WTC11 (cell line): ENCODE measurements at regions not wholly inside any gene's neighbourhood (a gene's known extent, or its start where the extent isn't known, plus 50 kb on each side); places are given as distances from the start of the nearest gene placed in this dataset.

Experiments used
- ARID4B ChIP-seq: sonication (generic); formaldehyde crosslinking; IDR thresholded peaks from 2 replicates; pipeline ENCODE4 v1.8.0; 2023; ENCODE audit warnings: missing genetic modification reagents, mild to moderate bottlenecking, borderline replicate concordance
- CBFB ChIP-seq: sonication (generic); formaldehyde crosslinking; IDR thresholded peaks from 2 replicates; pipeline ENCODE4 v1.8.1; 2022; ENCODE audit warnings: mild to moderate bottlenecking, low read depth, missing genetic modification reagents
- CTCF ChIP-seq: fragments of 200-600 bp; IDR thresholded peaks from 2 replicates; pipeline ENCODE4 v1.8.0; 2022; ENCODE audit warnings: antibody characterized with exemption
- ELF4 ChIP-seq: sonication (generic); formaldehyde crosslinking; IDR thresholded peaks from 2 replicates; pipeline ENCODE4 v1.8.1; 2022; ENCODE audit warnings: low read depth, mild to moderate bottlenecking, moderate library complexity, missing genetic modification reagents
- ESRRA ChIP-seq: sonication (generic); formaldehyde crosslinking; IDR thresholded peaks from 2 replicates; pipeline ENCODE4 v1.8.1; 2022; ENCODE audit warnings: mild to moderate bottlenecking, missing genetic modification reagents, borderline replicate concordance
- ETV6 ChIP-seq: sonication (generic); formaldehyde crosslinking; IDR thresholded peaks from 2 replicates; pipeline ENCODE4 v1.8.1; 2022; ENCODE audit warnings: mild to moderate bottlenecking, missing genetic modification reagents
- MAX ChIP-seq: sonication (generic); formaldehyde crosslinking; IDR thresholded peaks from 2 replicates; pipeline ENCODE4 v1.8.0; 2022; ENCODE audit warnings: mild to moderate bottlenecking, missing genetic modification reagents
- ZNF416 ChIP-seq: fragments of 250-450 bp; sonication (Bioruptor Pico); IDR thresholded peaks from 2 replicates; pipeline ENCODE4 v1.9.0; 2021; ENCODE audit warnings: mild to moderate bottlenecking, inconsistent platforms
- ZNF423 ChIP-seq: fragments of 250-450 bp; sonication (Bioruptor Pico); IDR thresholded peaks from 2 replicates; pipeline ENCODE4 v2.1.2; 2022; ENCODE audit warnings: mild to moderate bottlenecking, moderate library complexity
- ZSCAN18 ChIP-seq: fragments of 250-450 bp; sonication (Bioruptor Pico); IDR thresholded peaks from 2 replicates; pipeline ENCODE4 v2.1.2; 2022; ENCODE audit warnings: mild to moderate bottlenecking, moderate library complexity
- TF ChIP-seq, protein P1 (sequence below): sonication (generic); formaldehyde crosslinking; conservative IDR thresholded peaks from 2 replicates; pipeline ENCODE4 v1.8.1; 2023; ENCODE audit warnings: mild to moderate bottlenecking, low read depth, missing genetic modification reagents, moderate library complexity

DNA sequence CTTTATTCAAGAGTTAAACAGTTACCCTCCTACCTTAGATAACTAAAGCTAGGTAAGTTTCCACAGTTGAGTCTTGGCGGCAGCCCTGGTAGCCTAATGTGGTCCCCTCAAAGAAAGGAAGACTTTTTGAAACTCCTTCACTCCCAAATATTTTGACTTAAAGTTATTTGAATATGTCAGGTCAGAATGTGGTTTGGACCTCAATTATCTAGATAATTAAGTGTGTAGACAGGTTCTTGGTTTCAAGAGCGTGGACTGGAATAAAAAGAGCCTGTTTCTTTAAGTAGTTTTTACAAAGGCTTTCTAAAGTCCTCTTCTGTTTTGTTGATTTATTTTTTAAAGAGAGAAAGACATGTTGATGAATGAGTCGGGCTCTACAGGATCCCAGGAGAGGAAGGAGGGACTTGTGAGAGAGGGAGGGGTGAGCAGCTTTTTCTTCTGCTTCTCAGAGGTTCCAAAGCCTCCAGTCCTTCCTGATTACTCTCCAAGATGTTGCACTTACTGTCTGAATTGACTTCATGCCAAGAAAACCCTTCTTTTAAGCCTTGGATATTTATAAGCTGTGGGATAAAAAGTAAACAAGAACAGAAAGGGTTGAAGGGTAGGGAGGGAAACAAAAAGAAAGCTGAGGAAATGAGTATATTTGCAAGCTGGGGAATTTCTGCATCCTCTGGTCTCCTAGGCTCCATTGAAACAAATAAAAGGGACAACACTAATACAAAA lies 457.4 kb downstream of the IGSF11 start:
- TF ChIP-seq MAX (CRISPR knock-in tag) = no peak
- TF ChIP-seq, protein P1, sequence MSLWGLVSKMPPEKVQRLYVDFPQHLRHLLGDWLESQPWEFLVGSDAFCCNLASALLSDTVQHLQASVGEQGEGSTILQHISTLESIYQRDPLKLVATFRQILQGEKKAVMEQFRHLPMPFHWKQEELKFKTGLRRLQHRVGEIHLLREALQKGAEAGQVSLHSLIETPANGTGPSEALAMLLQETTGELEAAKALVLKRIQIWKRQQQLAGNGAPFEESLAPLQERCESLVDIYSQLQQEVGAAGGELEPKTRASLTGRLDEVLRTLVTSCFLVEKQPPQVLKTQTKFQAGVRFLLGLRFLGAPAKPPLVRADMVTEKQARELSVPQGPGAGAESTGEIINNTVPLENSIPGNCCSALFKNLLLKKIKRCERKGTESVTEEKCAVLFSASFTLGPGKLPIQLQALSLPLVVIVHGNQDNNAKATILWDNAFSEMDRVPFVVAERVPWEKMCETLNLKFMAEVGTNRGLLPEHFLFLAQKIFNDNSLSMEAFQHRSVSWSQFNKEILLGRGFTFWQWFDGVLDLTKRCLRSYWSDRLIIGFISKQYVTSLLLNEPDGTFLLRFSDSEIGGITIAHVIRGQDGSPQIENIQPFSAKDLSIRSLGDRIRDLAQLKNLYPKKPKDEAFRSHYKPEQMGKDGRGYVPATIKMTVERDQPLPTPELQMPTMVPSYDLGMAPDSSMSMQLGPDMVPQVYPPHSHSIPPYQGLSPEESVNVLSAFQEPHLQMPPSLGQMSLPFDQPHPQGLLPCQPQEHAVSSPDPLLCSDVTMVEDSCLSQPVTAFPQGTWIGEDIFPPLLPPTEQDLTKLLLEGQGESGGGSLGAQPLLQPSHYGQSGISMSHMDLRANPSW (CRISPR knock-in tag) = no peak
- no peak for TF ChIP-seq ARID4B (CRISPR knock-in tag)
- TF ChIP-seq CTCF = no peak
- TF ChIP-seq ELF4 (CRISPR knock-in tag) = no peak
- no peak for TF ChIP-seq ZNF416 (CRISPR knock-in tag)
- no peak for TF ChIP-seq ETV6 (CRISPR knock-in tag)
- no peak for TF ChIP-seq ESRRA (CRISPR knock-in tag)
- no peak for TF ChIP-seq ZNF423 (CRISPR knock-in tag)
- no peak for TF ChIP-seq ZSCAN18 (CRISPR knock-in tag)
- TF ChIP-seq CBFB (CRISPR knock-in tag) = no peak
